ENCODE measurements at regions not wholly inside any gene's neighbourhood (a gene's known extent, or its start where the extent isn't known, plus 50 kb on each side); places are given as distances from the start of the nearest gene placed in this dataset.

- DNase-seq (ENCODE audit: low read depth in 2 of 2): no peak
These were observed 149.4 kb downstream of the DHX35 start for GRCh38 chr20:39111359-39112177.

GRCh38 chr20:39110819-39111136 lies 148.6 kb downstream of the DHX35 start:
- DNase-seq (ENCODE audit: low read depth in 2 of 2): no peak

- no peak for DNase-seq (ENCODE audit: low read depth in 2 of 2)
These were observed 148.0 kb downstream of the DHX35 start for GRCh38 chr20:39109933-39110818.

- no peak for DNase-seq (ENCODE audit: low read depth in 2 of 2)
These were observed 146.6 kb downstream of the DHX35 start for GRCh38 chr20:39108746-39109145.

GRCh38 chr20:39107741-39108140 lies 145.6 kb downstream of the DHX35 start:
- DNase-seq (ENCODE audit: low read depth in 2 of 2): no peak

GRCh38 chr20:39106791-39107190 lies 144.6 kb downstream of the DHX35 start:
- no peak for DNase-seq (ENCODE audit: low read depth in 2 of 2)

GRCh38 chr20:39105551-39105950 lies 143.4 kb downstream of the DHX35 start:
- no peak for DNase-seq (ENCODE audit: low read depth in 2 of 2)

GRCh38 chr20:39103732-39104131 lies 141.6 kb downstream of the DHX35 start:
- DNase-seq (ENCODE audit: low read depth in 2 of 2): no peak

- DNase-seq (ENCODE audit: low read depth in 2 of 2): no peak
These were observed 141.2 kb downstream of the DHX35 start for GRCh38 chr20:39103305-39103704.

- no peak for DNase-seq (ENCODE audit: low read depth in 2 of 2)
These were observed 139.8 kb downstream of the DHX35 start for GRCh38 chr20:39101895-39102294.

- DNase-seq (ENCODE audit: low read depth in 2 of 2): no peak
These were observed 138.5 kb downstream of the DHX35 start for GRCh38 chr20:39100691-39101090.

GRCh38 chr20:39097889-39098288 lies 135.7 kb downstream of the DHX35 start:
- no peak for DNase-seq (ENCODE audit: low read depth in 2 of 2)

- no peak for DNase-seq (ENCODE audit: low read depth in 2 of 2)
These were observed 133.7 kb downstream of the DHX35 start for GRCh38 chr20:39095870-39096269.

- no peak for DNase-seq (ENCODE audit: low read depth in 2 of 2)
These were observed 132.2 kb downstream of the DHX35 start for GRCh38 chr20:39094391-39094790.

GRCh38 chr20:39092733-39093410 lies 130.7 kb downstream of the DHX35 start:
- DNase-seq (ENCODE audit: low read depth in 2 of 2): no peak

- DNase-seq (ENCODE audit: low read depth in 2 of 2): no peak
These were observed 128.8 kb downstream of the DHX35 start for GRCh38 chr20:39090906-39091305.

GRCh38 chr20:39089797-39090196 lies 127.7 kb downstream of the DHX35 start:
- no peak for DNase-seq (ENCODE audit: low read depth in 2 of 2)

All from activated CD4-positive, alpha-beta T cell treated with anti-CD3 and anti-CD28 coated beads for 24 hours (primary cell).